NB4 (cell line): ENCODE measurements at regions not wholly inside any gene's neighbourhood (a gene's known extent, or its start where the extent isn't known, plus 50 kb on each side); places are given as distances from the start of the nearest gene placed in this dataset.

Source experiments
- DNase-seq: peaks from one replicate; pipeline ENCODE4 v3.0.0; 2010; ENCODE audit warnings: low read depth
- H3K4me3 ChIP-seq: one replicate; pipeline ENCODE4 v1.5.1; 2011; ENCODE audit warnings: mild to moderate bottlenecking, low read depth, low read length, moderate library complexity
- CTCF ChIP-seq: IDR thresholded peaks from one replicate; pipeline ENCODE4 v1.5.1; 2012; ENCODE audit warnings: low read depth, low read length
- MYC ChIP-seq: IDR thresholded peaks from 2 replicates; pipeline ENCODE4 v1.6.1; 2011; ENCODE audit warnings: low read depth, low read length
- POLR2A ChIP-seq: IDR thresholded peaks from 2 replicates; pipeline ENCODE4 v1.6.1; 2011; ENCODE audit warnings: mild to moderate bottlenecking; ENCODE audit not compliant: insufficient read length; ENCODE audit errors: extremely low read depth
- TF ChIP-seq, protein P1 (sequence below): IDR thresholded peaks from 2 replicates; pipeline ENCODE4 v1.6.1; 2011; ENCODE audit warnings: low read depth, low read length

- no peak overlapping the region for H3K4me3 ChIP-seq
- TF ChIP-seq MYC = no peak
- no peak for TF ChIP-seq CTCF
- TF ChIP-seq, protein P1, sequence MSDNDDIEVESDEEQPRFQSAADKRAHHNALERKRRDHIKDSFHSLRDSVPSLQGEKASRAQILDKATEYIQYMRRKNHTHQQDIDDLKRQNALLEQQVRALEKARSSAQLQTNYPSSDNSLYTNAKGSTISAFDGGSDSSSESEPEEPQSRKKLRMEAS = no peak
- no peak for TF ChIP-seq POLR2A
- DNase-seq = no peak
Measured at GRCh38 chr18:52001106-52001505, 338.9 kb upstream of the DCC start.

GRCh38 chr18:52002600-52002999 is 337.4 kb upstream of the DCC start:
- DNase-seq = no peak
- TF ChIP-seq POLR2A (no peak), CTCF (no peak), MYC (no peak)
- TF ChIP-seq, protein P1 = no peak
- H3K4me3 ChIP-seq = no peak overlapping the region

DNA sequence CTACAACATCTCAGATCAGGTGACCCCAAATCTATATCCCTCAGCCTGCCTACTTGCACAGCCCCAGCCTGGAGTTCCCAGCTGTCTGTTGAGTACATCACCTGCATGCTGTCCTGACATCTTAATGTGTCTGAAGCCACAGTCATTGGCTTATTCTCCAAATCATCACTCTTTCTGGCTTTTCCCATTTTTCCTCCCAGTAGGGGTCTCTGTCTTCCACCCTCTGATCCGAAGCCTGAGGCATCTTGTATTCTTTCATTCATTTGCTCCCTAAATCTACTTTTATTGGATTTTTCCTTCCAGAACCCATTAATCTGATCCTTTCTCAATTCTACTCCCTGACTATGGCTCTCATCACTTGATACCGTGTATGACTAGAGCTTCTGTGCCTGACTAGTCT is 332.9 kb upstream of the DCC start:
- TF ChIP-seq POLR2A (no peak), CTCF (peak; percentile 3)
- H3K4me3 ChIP-seq = no peak overlapping the region
- no peak for DNase-seq

GRCh38 chr18:52008330-52008729 is 331.7 kb upstream of the DCC start:
- no peak for DNase-seq
- no peak overlapping the region for H3K4me3 ChIP-seq
- no peak for TF ChIP-seq POLR2A
- TF ChIP-seq CTCF = no peak
- TF ChIP-seq MYC = no peak
- TF ChIP-seq, protein P1 = no peak

- DNase-seq = no peak
- no peak for TF ChIP-seq POLR2A
- TF ChIP-seq CTCF = no peak
- TF ChIP-seq, protein P1 = no peak
- TF ChIP-seq MYC = no peak
- H3K4me3 ChIP-seq = no peak overlapping the region
Measured at GRCh38 chr18:52008736-52009135, 331.3 kb upstream of the DCC start.

DNA sequence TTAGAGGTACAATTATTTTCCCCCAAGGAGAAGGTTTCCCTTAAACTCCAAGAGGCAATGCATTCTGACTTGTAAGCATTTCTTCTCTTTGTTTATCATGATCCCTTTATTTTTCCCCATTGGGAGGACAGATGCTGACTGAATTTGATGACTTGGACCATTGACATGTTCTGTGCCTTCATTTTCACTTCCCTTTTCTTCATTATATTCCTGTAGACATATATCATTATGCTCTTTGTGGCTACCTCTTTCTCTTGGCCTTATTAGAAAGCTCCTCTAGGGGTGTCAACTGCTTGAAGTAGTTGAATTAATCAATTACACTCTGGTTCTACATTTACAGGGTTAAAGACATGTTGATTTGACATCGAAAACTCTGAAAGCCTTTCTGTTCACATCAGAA is 330.0 kb upstream of the DCC start:
- no peak for DNase-seq
- no peak overlapping the region for H3K4me3 ChIP-seq
- TF ChIP-seq CTCF (no peak), MYC (no peak), POLR2A (no peak)
- TF ChIP-seq, protein P1 = no peak
